Caco-2 (cell line): ENCODE measurements at regions not wholly inside any gene's neighbourhood (a gene's known extent, or its start where the extent isn't known, plus 50 kb on each side); places are given as distances from the start of the nearest gene placed in this dataset.

Source experiments
- BruUV-seq: library from RNA; stranded (reverse); fragments of 400-500 nt; replicated peaks from 2 replicates; lab custom pipeline; 2021; lab: Mats Ljungman, UMichigan
- CTCF ChIA-PET: fragments of 300-600 bp; sonication (Branson Sonifier 250); formaldehyde crosslinking; loops from one replicate; lab custom pipeline; 2022; ENCODE audit warnings: antibody characterized with exemption; lab: Charles Lee
- POLR2A ChIA-PET: fragments of 300-600 bp; sonication (Branson Sonifier 250); formaldehyde crosslinking; loops from one replicate; lab custom pipeline; 2022; ENCODE audit warnings: antibody characterized with exemption; lab: Charles Lee
- DNase-seq, 2 experiments: peaks; one replicate each; pipeline versions ENCODE4 v3.0.0 to v3.0.0-alpha.2; 2020 to 2022
- H3K27me3 ChIP-seq: replicated peaks from 2 replicates; pipeline ENCODE4 v1.6.0; 2011; ENCODE audit warnings: low read length; ENCODE audit not compliant: control insufficient read depth, insufficient read depth
- H3K36me3 ChIP-seq: 2 replicates; pipeline ENCODE4 v1.5.1; 2011; ENCODE audit warnings: low read length; ENCODE audit not compliant: control insufficient read depth, insufficient read depth
- H3K4me1 ChIP-seq: fragments of 250-450 bp; sonication (Bioruptor Pico); 2 replicates; pipeline ENCODE4 v1.5.1; 2020; ENCODE audit warnings: mild to moderate bottlenecking
- H3K4me3 ChIP-seq: 2 replicates; pipeline ENCODE4 v1.5.1; 2011; ENCODE audit warnings: low read depth, mild to moderate bottlenecking, control low read depth, low read length
- H3K9me3 ChIP-seq: fragments of 250-450 bp; sonication (Bioruptor Pico); 2 replicates; pipeline ENCODE4 v1.5.1; 2020; ENCODE audit warnings: mild to moderate bottlenecking, moderate library complexity
- H3K27ac Mint-ChIP-seq: one replicate; pipeline ENCODE4 v1.8.0; 2022; ENCODE audit warnings: mixed read lengths; ENCODE audit not compliant: unreplicated experiment
- H3K27me3 Mint-ChIP-seq: one replicate; pipeline ENCODE4 v1.8.0; 2022; ENCODE audit warnings: mixed read lengths; ENCODE audit not compliant: insufficient read depth, unreplicated experiment
- H3K36me3 Mint-ChIP-seq: one replicate; pipeline ENCODE4 v1.8.0; 2022; ENCODE audit warnings: mild to moderate bottlenecking, mixed read lengths; ENCODE audit not compliant: insufficient read depth, unreplicated experiment
- H3K4me1 Mint-ChIP-seq: one replicate; pipeline ENCODE4 v1.8.0; 2022; ENCODE audit warnings: low read depth, mixed read lengths; ENCODE audit not compliant: unreplicated experiment
- H3K4me3 Mint-ChIP-seq: one replicate; pipeline ENCODE4 v1.8.0; 2022; ENCODE audit warnings: mild to moderate bottlenecking, moderate library complexity, mixed read lengths; ENCODE audit not compliant: unreplicated experiment
- H3K9me3 Mint-ChIP-seq: one replicate; pipeline ENCODE4 v1.8.0; 2022; ENCODE audit warnings: mixed read lengths; ENCODE audit not compliant: unreplicated experiment
- CTCF ChIP-seq, 2 experiments: fragments of 200-600 bp in 1 of 2; IDR thresholded peaks; 1 replicate in 1 of 2; 2 replicates in 1 of 2; pipeline versions ENCODE4 v1.5.1 to v1.8.0; 2011 to 2022; ENCODE audit warnings: antibody characterized with exemption in 1 of 2, control low read depth in 1 of 2, inconsistent platforms in 1 of 2, low read depth in 1 of 2, low read length in 1 of 2, mild to moderate bottlenecking in 1 of 2, moderate library complexity in 1 of 2; ENCODE audit not compliant: insufficient read depth in 1 of 2, severe bottlenecking in 1 of 2, unreplicated experiment in 1 of 2
- intact Hi-C: fragments of 100-400 bp; cut with micrococcal nuclease; formaldehyde crosslinking; loops from one replicate; pipeline ENCODE4 v1.10.0; 2022; ENCODE audit not compliant: unreplicated experiment

GRCh38 chr22:48794906-48795305 lies 1032.8 kb downstream of the BRD1 start:
- no peaks in the 10 kb centered on the region for H3K4me1 Mint-ChIP-seq
- no peak for TF ChIP-seq CTCF (IDR thresholded peaks at IDR 0.05; ENCODE audit: insufficient read depth in 1 of 2, low read depth in 1 of 2, low read length in 1 of 2, severe bottlenecking in 1 of 2, unreplicated experiment in 1 of 2)
- Histone ChIP-seq H3K9me3 (no peaks in the 10 kb centered on the region), H3K27me3 (no peaks in the 10 kb centered on the region), H3K4me1 (no peaks in the 10 kb centered on the region), H3K4me3 (no peak overlapping the region), H3K36me3 (no peaks in the 10 kb centered on the region)
- ChIA-PET POLR2A (no interaction called here), CTCF (no interaction called here)
- DNase-seq = no peak
- no peak overlapping the region for H3K4me3 Mint-ChIP-seq
- intact Hi-C loops = no loop called here
- no TSS peak for BruUV-seq
- H3K36me3 Mint-ChIP-seq = no peaks in the 10 kb centered on the region
- no peak overlapping the region for H3K27ac Mint-ChIP-seq
- peaks cover 4% of the 10 kb centered on the region for H3K27me3 Mint-ChIP-seq
- peaks cover 42% of the 10 kb centered on the region for H3K9me3 Mint-ChIP-seq

GRCh38 chr22:48793949-48794348 lies 1033.7 kb downstream of the BRD1 start:
- no peak for DNase-seq
- no peaks in the 10 kb centered on the region for H3K4me1 ChIP-seq
- no peak overlapping the region for H3K4me3 ChIP-seq
- H3K9me3 ChIP-seq = no peaks in the 10 kb centered on the region
- Mint-ChIP-seq H3K27ac (no peak overlapping the region), H3K27me3 (peaks cover 4% of the 10 kb centered on the region), H3K9me3 (peaks cover 42% of the 10 kb centered on the region), H3K4me3 (no peak overlapping the region), H3K4me1 (no peaks in the 10 kb centered on the region), H3K36me3 (no peaks in the 10 kb centered on the region)
- intact Hi-C loops = no loop called here
- H3K36me3 ChIP-seq = no peaks in the 10 kb centered on the region
- H3K27me3 ChIP-seq = no peaks in the 10 kb centered on the region
- no peak for TF ChIP-seq CTCF (IDR thresholded peaks at IDR 0.05; ENCODE audit: insufficient read depth in 1 of 2, low read depth in 1 of 2, low read length in 1 of 2, severe bottlenecking in 1 of 2, unreplicated experiment in 1 of 2)
- CTCF ChIA-PET = no interaction called here
- no TSS peak for BruUV-seq
- POLR2A ChIA-PET = no interaction called here

DNA sequence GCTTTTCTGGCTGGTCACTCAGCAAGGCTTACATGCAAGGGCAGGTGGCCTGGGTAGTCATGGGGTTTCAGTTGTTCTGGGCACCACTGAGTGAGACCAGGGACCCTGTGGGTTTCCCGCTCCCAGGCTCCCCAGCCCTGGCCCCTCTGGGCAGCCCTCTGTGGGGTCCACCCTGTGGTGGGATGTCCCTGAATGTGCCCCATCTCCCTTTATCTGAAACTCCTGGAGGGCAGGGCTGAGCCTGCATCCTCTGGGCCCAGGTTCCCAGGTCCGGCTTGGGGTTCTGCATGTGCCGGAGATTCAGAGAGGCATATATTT lies 1041.0 kb downstream of the BRD1 start:
- Histone ChIP-seq H3K36me3 (no peaks in the 10 kb centered on the region), H3K4me1 (no peaks in the 10 kb centered on the region), H3K27me3 (no peaks in the 10 kb centered on the region), H3K9me3 (peaks cover 4% of the 10 kb centered on the region; the same call in 1 of the 2 replicates), H3K4me3 (no peak overlapping the region)
- H3K27me3 Mint-ChIP-seq = peaks cover 4% of the 10 kb centered on the region
- H3K9me3 Mint-ChIP-seq = peaks cover 19% of the 10 kb centered on the region
- H3K4me1 Mint-ChIP-seq = no peaks in the 10 kb centered on the region
- intact Hi-C loops = no loop called here
- ChIA-PET CTCF (no interaction called here), POLR2A (no interaction called here)
- BruUV-seq = no TSS peak
- DNase-seq = no peak
- H3K27ac Mint-ChIP-seq = no peak overlapping the region
- TF ChIP-seq CTCF (IDR thresholded peaks at IDR 0.05; ENCODE audit: insufficient read depth in 1 of 2, low read depth in 1 of 2, low read length in 1 of 2, severe bottlenecking in 1 of 2, unreplicated experiment in 1 of 2) = no peak
- H3K36me3 Mint-ChIP-seq = no peaks in the 10 kb centered on the region
- no peak overlapping the region for H3K4me3 Mint-ChIP-seq
